ENCODE measurements at regions not wholly inside any gene's neighbourhood (a gene's known extent, or its start where the extent isn't known, plus 50 kb on each side); places are given as distances from the start of the nearest gene placed in this dataset.

DNA sequence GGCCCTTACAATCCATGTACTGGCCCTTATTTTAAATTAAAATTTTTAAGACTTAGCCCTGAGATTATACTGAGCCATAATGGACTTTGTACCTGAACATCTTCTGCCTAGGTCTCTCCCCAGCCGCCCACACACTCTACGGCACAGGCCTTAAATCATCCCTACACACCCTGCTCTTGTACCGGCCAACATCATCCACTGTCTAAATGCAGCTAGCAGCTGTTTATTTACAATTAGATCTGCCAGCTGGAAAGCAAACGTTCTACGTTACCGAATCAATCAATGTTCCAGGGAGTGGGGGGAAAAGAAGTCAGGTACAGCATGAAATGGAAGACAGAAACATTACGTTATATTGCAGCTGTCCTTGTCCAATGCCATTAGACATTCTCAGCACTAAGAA is 88.4 kb upstream of the GRAMD2B start:
- DNase-seq (ENCODE audit: low spot score), result no peak

DNA sequence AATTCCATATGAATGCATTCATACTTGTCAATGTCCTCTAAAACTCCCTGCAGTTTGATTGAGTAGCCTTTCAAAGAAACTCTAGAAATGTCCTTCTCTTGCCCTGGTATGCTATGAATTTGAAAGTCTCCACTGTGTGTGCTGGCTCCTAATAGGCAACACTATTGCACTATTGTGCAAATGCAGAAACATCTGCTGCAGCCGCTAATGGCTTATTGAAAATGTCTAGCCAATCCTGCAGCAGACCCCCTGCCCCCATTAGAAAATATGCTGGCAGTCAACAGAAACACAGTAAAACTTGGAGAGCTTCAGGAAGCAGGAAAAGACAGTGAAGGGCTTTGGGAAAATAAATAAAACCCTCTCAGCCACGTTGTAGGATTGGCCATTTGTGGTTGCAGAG is 87.3 kb upstream of the GRAMD2B start:
- no peak for DNase-seq (ENCODE audit: low spot score)

DNA sequence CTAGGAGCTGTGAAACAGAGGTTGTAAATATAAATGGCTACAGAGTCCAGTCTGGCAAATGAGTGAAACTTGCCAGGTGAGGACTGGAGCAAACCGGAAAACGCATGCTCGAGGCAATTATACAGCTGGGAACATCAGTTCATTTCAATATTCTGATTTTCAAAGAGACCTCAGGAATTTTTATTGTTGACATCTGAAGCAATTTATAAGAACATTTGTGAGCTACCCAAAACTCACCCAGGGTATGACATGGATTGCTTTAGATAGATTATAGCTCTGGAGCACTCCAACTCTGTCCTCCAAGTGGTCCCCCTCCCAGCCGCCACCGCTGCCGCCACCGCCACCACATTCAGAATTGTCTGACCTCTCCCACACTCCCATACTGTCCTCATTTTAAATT is 84.6 kb upstream of the GRAMD2B start:
- DNase-seq (ENCODE audit: low spot score), result no peak

DNA sequence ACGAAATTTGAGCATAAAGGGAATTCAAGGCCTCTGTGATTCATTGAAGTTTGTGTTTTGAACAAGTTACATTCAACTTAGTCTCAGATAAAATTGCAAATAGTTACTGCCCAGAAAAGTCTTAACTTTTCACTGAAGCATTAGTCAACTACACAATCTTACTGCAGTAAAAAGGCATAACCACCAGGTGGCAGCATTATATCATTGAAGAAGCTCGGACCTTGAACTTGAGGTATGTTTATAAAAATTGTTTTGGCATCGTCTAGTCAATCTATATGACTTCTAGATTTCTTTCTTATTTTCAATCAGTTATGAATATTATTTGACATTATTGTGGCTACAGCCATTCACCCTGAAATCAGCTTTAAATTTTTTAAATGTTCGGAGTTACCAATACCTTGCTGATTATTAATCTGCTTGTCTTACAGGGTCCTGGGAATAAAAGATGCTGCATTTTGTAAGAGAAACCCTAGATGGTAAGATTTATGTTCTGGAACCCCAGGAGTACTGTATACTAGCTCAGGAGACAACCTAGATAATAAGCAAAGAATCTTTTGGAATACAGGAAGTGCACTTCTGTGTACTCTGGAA is 83.9 kb upstream of the GRAMD2B start:
- DNase-seq (ENCODE audit: low spot score), result peak; percentile 62

DNA sequence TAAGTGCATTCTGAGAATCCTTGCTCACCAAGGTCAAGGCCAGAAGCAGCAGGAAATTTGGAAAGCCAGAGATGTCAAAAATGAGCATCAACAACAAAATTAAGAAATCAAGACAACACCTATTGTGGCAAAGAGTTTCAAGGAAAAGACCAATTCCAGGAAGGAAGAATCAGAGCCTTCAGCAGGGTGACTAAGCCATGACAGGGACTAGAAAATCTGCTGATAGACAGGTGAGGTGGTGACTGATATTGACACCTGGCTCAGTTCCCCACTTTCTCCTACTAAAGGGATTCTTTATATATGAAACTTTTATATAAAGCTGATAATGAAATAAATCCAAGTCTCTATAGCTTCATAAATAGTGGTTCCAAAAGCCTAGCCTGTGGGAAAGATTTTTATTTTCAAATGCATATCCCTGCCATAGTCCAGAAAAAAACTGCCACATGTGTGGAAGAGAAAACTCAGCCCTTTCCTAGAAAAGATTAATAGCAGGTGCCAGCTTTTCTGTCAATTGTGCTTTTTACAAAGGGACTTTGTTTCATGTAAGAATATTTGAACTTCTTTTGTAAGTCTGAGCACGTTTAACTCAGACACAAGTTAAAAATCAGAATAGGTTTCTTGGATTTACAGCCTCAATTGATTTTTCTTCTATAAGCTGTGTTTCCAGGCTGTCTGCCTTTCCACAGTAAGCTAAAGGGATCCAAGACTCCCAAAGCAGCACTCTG is 81.1 kb upstream of the GRAMD2B start:
- DNase-seq (ENCODE audit: low spot score), result no peak

DNA sequence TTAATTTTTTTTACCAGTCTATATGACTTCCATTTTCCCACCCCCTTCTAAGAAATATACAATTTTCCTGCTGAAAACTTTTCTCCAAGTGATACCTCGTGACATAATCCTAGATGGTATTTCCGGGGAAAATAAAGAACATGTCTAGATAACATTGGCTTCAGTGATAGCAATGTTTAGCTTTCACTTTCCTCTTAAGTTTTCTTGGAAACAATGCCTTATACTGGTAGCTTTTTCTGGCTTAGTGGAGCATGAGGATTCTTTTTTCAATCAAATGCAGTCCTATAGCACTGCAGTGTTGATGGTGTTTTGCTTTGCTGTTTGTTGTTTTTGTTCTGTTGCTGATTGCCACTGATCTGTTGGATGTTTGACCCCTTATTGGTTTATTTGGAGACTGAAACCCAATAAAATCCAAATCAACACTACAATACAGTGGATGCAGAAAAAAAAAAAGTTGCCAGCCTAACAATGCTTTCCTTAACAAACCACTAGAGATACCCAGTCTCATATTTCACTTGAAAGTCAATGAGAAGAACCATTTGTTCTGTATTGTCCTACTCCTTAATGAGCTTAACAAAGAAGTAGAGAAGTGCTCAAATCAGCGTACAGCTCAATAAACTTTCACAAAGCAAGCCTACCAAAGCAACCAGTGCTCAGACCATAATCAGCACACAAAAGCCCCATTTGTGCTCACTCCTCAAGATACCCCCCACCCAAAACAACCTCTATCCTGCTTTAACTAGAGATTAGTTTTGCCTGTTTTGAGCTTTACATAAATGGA is 74.2 kb upstream of the GRAMD2B start:
- no peak for DNase-seq (ENCODE audit: low spot score)

DNA sequence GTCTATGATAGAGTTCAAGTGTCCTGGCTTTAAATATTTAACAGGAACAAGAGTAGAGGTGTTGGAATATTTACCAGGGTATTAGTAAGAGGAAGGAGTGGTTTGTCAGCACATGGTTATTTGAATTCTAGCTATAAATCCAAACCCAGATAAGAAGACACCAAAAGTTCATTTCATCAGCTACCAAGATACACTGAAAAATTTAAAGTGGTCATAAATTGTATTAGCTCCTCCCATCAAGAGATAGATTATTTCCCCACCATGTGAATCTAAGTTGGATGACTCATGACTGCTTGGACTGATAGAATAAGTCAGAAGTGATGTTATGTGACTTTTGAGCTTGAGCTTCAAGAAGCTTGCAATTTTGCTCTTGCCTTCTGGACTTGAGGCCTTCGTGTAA is 72.1 kb upstream of the GRAMD2B start:
- no peak for DNase-seq (ENCODE audit: low spot score)

DNA sequence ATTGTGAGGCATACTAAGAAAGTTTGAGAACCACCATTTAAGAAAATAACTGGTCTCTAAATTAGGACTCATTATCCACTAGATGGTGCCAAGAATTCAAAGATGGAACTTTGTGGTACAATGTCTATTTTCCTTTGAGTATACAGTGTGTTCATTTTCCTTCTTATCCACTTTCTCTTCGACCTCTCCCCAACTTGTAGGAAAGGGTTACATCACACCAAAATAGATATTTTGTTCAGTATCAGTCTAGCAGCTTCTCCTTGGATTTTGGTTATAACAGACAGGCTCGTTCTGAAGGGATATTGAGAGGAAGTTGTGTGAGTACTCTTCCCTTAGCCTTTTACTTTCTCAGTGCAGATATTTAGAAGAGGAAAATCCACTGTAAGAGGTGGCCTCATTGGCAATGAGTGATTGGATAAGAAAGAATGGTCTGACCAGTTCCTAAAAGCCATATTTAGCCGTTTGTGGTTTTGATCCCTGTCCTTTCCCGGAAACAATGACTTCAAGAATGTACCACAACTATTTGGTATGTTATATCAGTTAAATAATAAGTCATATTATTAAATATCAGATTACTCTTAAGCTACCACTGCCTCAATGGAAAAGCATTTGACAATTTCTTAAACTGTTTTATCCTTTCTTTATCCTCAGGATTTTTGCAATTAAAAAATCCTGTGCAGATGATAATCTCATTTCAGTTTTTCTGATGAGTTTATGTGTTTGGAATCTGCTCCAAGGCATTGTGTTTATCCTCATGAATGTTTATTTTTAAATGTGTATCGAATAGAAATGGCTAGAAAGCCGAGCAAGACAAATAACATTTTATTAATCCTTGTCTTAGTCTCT is 69.0 kb upstream of the GRAMD2B start:
- DNase-seq (ENCODE audit: low spot score), result peak; percentile 36

DNA sequence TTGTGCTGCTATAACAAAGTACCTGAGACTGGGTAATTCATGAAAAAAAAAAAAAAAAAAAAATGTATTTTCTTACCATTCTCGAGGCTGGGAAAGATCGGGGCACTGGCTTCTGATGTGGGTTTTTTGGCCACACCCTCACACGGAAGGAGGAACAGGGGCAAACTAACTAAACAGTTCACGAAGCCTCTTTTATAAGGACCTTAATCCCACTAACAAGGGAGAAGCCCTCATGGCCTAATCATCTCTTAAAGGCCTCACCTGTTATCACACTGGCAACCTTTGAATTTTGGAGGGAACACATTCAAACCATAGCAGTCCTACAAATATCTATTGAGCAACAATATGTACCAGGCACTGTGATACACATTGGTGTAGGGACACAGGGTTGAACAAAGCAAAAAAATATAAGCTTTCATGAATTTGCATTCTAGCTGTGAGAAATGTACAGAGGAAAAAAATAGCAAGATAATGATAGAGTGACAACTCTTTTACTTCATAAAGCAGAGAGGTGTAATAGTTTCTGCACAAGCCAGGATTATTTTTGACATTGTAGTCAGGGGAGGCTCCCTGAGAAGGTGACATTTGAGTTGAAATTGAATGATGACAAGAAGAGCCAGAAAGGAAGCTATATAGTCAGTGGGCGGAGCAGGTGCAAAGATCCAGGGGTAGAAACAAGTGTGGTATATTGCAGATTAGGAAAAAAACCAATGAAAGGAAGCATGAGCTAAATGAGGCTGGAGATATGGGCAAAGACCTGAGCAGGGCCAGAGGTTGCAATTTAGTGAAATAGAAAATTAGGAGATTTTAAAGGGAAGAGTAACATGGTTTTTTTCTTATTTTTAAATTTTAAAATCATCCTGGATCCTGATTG is 68.1 kb upstream of the GRAMD2B start:
- DNase-seq (ENCODE audit: low spot score), result no peak

DNA sequence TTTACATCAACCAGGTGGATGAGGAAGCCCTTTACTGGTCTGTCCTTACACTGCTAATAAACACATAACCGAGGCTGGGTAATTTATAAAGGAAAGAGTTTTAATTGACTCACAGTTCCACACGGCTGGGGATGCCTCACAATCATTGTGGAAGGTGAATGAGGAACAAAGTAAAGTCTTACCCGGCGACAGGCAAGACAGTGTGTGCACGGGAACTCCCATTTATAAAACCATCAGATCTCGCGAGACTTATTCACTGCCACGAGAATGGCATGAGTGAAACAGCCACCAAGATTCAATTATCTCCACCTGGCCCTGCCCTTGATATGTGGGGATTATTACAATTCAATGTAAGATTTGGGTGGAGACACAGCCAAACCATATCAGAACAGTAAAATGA is 67.3 kb upstream of the GRAMD2B start:
- no peak for DNase-seq (ENCODE audit: low spot score)

DNA sequence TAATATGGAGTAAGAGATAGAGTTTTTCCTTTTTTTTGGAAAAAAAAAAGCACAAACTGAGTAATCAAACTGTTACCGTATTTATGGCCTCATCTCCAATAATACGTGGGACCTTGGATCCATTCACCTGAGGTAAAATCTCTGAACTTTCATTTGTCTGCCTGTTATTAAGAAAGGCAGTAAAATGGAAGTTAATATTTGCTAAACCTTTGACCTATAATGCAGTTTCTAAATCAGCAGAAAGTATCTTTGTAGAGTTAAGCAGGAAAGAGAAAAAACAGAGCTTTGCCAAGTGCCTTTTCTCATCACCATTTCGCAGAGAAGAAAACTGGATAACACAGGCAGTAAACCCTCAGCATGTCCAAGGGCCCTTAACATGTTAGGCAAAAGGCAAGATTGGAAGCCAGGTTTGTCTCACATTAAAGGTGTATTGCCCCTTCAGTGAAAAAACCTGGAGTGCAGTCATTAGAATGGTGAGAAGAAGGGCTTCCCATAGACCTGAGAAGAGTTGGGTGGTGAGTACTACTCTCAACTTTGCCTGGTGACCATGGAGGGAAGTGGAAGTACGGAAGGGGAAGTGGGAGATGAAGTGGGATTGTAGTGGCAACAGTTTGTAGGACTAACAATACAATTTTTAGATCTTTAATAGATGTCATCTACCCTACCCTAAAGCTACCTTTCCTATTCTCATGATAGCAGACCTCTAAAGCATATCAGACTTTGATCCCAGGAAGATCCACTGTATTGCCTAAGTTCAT is 65.4 kb upstream of the GRAMD2B start:
- DNase-seq (ENCODE audit: low spot score), result no peak

DNA sequence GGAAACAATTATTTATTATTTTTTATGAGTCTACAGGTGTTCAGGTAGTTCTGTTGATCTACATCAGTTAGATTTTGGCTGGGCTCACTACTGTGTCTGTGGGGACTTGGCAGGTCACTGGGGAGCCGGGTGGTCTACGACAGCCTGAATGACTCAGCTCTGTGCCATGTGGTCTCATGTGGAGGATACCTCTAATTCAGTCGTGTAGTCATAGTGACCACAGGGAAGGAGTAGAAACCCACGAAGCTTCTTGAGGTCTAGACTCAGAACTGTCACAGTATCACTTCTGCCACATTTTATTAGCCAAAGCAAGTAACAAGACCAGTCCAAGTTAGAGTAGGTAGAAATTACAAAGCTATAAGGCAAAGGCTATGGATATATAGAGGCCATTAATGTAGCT is 64.7 kb upstream of the GRAMD2B start:
- no peak for DNase-seq (ENCODE audit: low spot score)

DNA sequence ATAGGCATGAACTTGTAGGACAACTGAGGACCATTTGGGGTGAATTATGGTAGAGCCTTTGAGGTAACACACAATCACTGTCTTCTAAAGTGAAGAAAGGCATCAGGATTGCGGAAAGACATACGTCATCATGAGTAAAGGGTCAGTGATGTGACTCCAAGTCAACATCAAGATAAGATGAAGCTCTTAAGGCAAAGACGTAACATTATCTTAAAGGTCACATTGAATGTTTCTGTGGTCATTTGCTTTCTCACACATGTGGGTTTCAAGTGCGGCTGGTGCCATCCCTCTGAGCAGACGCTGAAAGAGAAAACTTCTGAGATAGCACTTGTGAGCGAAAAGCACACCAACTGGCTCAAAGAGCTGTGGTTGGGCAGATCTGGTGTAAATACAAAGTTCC is 63.3 kb upstream of the GRAMD2B start:
- no peak for DNase-seq (ENCODE audit: low spot score)

DNA sequence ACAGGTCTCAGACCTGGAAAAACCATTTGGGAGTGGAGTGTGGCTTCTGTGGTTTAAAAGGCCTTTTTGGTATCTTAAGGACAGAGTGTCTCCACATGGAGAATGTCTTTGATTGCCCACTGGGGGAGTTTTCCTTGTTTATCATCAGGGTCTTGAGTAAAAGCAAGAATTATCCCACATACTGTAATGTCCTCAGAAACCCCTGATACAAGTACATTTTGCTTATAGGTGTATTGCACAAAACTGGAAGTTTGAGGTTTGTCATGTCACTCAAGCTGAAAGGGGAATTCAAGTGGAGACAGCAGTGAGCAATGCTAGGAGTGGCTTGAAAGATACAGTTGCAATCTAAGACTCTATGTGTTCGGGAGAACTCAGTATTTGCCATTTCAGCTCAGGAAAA is 62.7 kb upstream of the GRAMD2B start:
- DNase-seq (ENCODE audit: low spot score), result no peak

DNA sequence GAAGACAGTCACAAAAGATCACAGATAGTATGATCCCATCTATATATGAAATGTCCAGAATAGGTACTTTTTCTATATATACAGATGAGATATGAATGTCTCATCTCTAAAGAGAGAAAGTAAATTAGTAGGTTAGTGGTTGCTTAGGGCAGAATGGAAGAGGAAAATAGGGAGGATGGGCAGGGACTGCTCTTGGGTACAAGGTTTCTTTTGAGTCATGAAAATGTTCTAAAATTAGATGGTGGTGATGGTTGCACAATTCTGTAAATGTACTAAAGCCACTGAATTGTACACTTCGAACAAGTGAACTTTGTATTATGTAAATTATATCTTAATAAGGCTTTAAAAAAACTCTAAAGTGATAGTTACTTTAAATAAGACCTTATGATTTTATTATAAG is 59.6 kb upstream of the GRAMD2B start:
- no peak for DNase-seq (ENCODE audit: low spot score)

DNA sequence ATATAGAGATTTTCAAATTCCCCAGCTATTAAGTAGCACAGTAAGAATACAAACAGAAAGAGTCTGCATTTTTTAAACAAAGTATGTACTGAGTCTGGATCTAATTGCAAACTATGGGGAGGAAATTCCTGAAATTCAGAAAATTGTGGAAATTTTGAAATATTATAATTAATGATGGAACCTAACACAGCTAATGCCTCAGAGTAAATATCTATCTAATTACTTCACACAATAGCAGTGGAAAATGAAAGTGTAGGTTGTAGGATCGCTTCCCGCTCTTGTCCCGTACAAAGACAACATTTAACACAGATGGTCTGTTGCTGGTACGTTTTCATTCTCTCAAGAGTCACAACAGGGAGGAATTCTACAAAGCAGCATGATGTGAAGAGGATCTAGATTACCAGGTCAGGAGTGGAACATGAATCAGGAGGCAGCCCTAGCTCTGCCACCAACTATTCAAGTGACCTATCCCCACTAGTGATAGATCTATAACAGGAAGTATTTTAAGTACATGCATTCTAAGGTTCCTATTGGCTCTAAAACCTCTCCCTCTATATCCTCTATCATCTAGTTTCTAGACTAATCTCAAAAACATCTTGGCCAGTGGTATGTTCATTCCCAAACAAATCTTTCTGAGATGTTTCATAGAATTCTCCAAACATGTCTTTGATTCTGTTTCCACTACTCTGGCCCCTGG is 58.9 kb upstream of the GRAMD2B start:
- DNase-seq (ENCODE audit: low spot score), result no peak

DNA sequence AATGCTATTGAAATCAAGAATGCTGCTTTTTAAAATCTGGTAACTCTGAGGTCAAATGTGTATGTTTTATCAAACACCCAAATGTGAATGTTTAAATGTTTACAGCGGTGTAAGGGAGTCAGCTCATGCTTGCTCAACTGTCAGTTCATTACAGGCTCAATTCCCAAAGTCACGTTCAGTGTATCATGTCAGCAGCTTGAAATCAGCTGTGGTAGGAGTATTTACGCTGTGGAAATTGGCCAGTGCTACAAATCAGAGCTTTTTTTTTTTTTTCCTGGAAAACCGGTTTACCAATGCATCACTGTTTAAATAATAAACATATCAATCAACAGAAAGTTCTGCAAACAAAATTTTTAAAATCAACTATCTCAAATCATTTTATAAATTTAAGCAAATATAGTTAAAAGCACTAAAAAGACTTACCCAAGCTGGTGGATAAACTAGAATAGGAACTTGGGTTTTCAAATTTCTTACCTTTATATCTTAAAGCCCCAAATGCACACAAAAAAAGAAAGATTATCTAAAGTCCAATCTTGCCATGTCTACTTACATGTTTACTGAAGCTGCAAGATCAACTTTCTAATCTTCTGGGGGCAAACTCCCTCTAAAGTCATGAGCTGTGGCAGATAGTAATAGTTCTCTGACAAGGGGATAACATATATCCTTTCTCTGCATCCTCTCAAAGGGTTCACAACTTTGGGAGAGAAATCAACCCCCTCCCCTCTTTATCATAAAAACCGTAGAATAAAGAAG is 57.6 kb upstream of the GRAMD2B start:
- DNase-seq (ENCODE audit: low spot score), result no peak

DNA sequence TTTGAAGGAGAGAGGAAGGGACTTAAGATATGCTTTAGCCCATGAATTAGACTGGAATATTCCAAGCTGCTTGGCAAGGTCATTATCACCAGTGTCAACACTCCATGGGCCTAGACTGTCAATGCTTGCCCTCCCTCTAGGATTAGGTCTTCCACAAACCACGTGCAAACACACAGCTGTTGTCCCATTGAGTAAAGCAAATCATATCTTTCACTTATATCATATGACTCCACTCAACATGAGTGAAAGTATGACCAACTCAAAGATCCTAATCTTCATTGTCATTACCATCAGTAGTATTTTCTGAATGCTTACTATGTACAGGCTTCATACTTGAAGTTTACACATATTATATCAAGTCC is 57.0 kb upstream of the GRAMD2B start:
- no peak for DNase-seq (ENCODE audit: low spot score)

DNA sequence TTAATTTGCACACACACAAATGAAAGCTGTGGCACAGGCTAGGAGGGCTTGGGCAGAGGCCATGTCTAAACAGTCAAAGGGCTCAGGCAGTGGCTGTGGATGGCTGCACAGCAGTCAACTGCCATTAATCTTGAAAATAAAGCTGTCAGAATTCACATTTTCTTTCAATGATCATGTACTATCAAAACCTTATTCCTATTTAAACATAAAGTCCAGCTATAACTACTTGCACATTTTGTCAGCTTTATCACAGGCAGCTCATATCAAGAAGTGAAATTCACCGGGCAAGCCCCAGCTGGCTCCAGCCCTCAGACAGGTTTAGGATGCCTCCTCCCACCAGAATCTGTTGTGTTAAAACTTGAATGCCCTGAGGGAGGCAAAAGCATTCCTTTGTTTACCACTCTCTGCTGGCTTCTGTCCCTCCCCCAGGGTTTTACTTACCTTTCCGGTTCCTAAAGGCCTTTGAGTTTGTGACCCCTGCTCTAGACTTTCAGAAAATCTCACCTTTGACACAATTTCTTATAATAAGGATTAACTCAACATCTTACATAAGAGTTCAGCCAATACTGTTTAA is 54.9 kb upstream of the GRAMD2B start:
- peak; percentile 68 for DNase-seq (ENCODE audit: low spot score)
